Sigmoid colon (tissue), 3 donors: ENCODE measurements at regions not wholly inside any gene's neighbourhood (a gene's known extent, or its start where the extent isn't known, plus 50 kb on each side); places are given as distances from the start of the nearest gene placed in this dataset.

ENCODE experiments used
- CTCF ChIP-seq, 4 experiments: fragments of 450-650 bp in 3 of 4; fragments of 200-600 bp in 1 of 4; IDR thresholded peaks; one replicate each; pipeline ENCODE4 v1.5.1; 2016 to 2019; ENCODE audit warnings: antibody characterized with exemption in 4 of 4, mild to moderate bottlenecking in 3 of 4, moderate library complexity in 2 of 4
- POLR2A ChIP-seq, 2 donors: fragments of 450-650 bp; IDR thresholded peaks; one replicate each; pipeline ENCODE4 v1.6.1; 2016; ENCODE audit warnings: antibody characterized with exemption in 2 of 2, mild to moderate bottlenecking in 2 of 2, moderate library complexity in 2 of 2

GRCh38 chr5:162360373-162360931, 292.9 kb downstream of the GABRG2 start:
- TF ChIP-seq POLR2A (IDR thresholded peaks at IDR 0.05) (no peak), CTCF (IDR thresholded peaks at IDR 0.05) (no peak)
